ENCODE measurements at regions not wholly inside any gene's neighbourhood (a gene's known extent, or its start where the extent isn't known, plus 50 kb on each side); places are given as distances from the start of the nearest gene placed in this dataset.

- no peak overlapping the region for H3K4me3 ChIP-seq
- no peaks in the 10 kb centered on the region for H3K9me3 ChIP-seq
- ATAC-seq (no peak), DNase-seq (no peak)
- no peaks in the 10 kb centered on the region for H3K36me3 ChIP-seq (replicated peaks in 1 of 2; ENCODE audit: insufficient read depth in 1 of 2, low read depth in 2 of 2)
- 63 to 65% methylated on average over 5 of the region's 5 CpGs for WGBS, 2 donors
- H3K27ac ChIP-seq = no peak overlapping the region
- no peaks in the 10 kb centered on the region for H3K27me3 ChIP-seq
- TF ChIP-seq CTCF (IDR thresholded peaks at IDR 0.05) (no peak), POLR2A (IDR thresholded peaks at IDR 0.05) (no peak)
- intact Hi-C loops (cut with DNase I) = no loop called here
- peaks cover 12% of the 10 kb centered on the region for H3K4me1 ChIP-seq
These were observed 66.3 kb upstream of the SP4 start for GRCh38 chr7:21361413-21362125.

GRCh38 chr7:21364801-21365271, 63.0 kb upstream of the SP4 start:
- H3K27me3 ChIP-seq = no peaks in the 10 kb centered on the region
- peaks cover 21% of the 10 kb centered on the region for H3K4me1 ChIP-seq
- H3K36me3 ChIP-seq (replicated peaks in 1 of 2; ENCODE audit: insufficient read depth in 1 of 2, low read depth in 2 of 2) = no peaks in the 10 kb centered on the region
- H3K9me3 ChIP-seq = no peaks in the 10 kb centered on the region
- DNase-seq (no peak), ATAC-seq (no peak)
- H3K4me3 ChIP-seq = no peak overlapping the region
- WGBS, 2 donors = 85 to 96% methylated on average over 2 of the region's 2 CpGs
- TF ChIP-seq CTCF (IDR thresholded peaks at IDR 0.05) = no peak
- TF ChIP-seq POLR2A (IDR thresholded peaks at IDR 0.05) = no peak
- intact Hi-C loops (cut with DNase I) = no loop called here
- H3K27ac ChIP-seq = no peak overlapping the region

DNA sequence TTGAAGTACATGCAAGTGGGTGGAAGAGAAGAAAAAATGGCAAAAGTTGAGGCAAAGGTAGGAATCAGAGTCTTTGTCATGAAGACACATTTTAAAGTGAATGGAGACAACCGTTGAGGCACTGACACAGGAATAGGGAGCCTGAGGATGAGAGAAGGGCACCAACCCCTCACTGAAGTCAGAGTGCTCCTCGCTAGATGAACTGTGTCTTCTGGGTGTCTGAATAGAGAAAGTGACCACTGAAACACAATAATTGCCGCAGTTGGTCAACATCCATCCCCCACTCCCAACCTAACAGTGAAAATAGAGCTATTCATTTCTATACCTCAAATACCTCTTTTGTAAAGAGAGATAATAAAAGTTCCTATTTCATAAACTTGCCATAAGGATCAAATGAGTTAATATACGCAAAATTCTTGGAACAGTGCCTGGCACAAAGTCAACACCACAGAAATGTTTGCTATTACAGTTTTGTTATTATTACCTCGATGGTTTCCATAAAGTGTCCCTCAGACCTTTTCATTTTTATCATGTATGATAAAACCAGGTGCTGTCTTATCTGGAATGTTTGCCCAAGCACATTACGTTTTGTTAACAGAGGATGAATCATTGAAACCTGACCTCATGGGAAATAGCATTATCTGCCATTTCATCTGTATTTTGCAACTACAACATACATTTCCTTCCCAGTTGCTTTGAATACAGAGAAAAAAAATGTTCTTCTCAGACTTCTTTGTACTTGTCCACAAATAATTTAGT, 61.8 kb upstream of the SP4 start:
- ATAC-seq (peak; percentile 92), DNase-seq (peak; percentile 22 to 40 (median 26))
- peak overlapping the region in 1 of 4 donors; percentile 40 for H3K27ac ChIP-seq
- no peaks in the 10 kb centered on the region for H3K36me3 ChIP-seq (replicated peaks in 1 of 2; ENCODE audit: insufficient read depth in 1 of 2, low read depth in 2 of 2)
- no peak for TF ChIP-seq CTCF (IDR thresholded peaks at IDR 0.05)
- no peak for TF ChIP-seq POLR2A (IDR thresholded peaks at IDR 0.05)
- H3K9me3 ChIP-seq = no peaks in the 10 kb centered on the region
- no peaks in the 10 kb centered on the region for H3K27me3 ChIP-seq
- intact Hi-C loops (cut with DNase I) = no loop called here
- peaks cover 21% of the 10 kb centered on the region for H3K4me1 ChIP-seq
- H3K4me3 ChIP-seq = no peak overlapping the region
- WGBS, 2 donors = 40 to 41% methylated on average over 6 of the region's 6 CpGs

- Histone ChIP-seq H3K27me3 (no peaks in the 10 kb centered on the region), H3K9me3 (no peaks in the 10 kb centered on the region), H3K4me3 (no peak overlapping the region), H3K36me3 (replicated peaks in 1 of 2; ENCODE audit: insufficient read depth in 1 of 2, low read depth in 2 of 2) (no peaks in the 10 kb centered on the region), H3K4me1 (peaks cover 21% of the 10 kb centered on the region), H3K27ac (peak overlapping the region in 1 of 4 donors; percentile 40)
- WGBS, 2 donors = 37 to 46% methylated on average over 3 of the region's 3 CpGs
- no peak for TF ChIP-seq CTCF (IDR thresholded peaks at IDR 0.05)
- TF ChIP-seq POLR2A (IDR thresholded peaks at IDR 0.05) = no peak
- ATAC-seq (peak; percentile 24), DNase-seq (no peak)
- intact Hi-C loops (cut with DNase I) = no loop called here
These were observed 60.8 kb upstream of the SP4 start for GRCh38 chr7:21367081-21367480.
